ENCODE measurements at regions not wholly inside any gene's neighbourhood (a gene's known extent, or its start where the extent isn't known, plus 50 kb on each side); places are given as distances from the start of the nearest gene placed in this dataset.

GRCh38 chr11:88448131-88448670 is 110.7 kb upstream of the CTSC start:
- Histone ChIP-seq H3K79me2 (ENCODE audit: low read depth) (no peaks in the 10 kb centered on the region), H3K4me2 (no peak overlapping the region), H3K9ac (no peak overlapping the region), H2AFZ (replicated peaks) (no peak overlapping the region), H3F3A (ENCODE audit: low read depth) (no peaks in the 10 kb centered on the region), H3K4me3 (no peak overlapping the region), H4K20me1 (ENCODE audit: low read depth) (no peaks in the 10 kb centered on the region), H3K27ac (no peak overlapping the region), H3K9me3 (ENCODE audit: low read depth) (no peaks in the 10 kb centered on the region), H3K27me3 (no peaks in the 10 kb centered on the region), H3K4me1 (peaks cover 6% of the 10 kb centered on the region), H3K36me3 (peaks cover 1% of the 10 kb centered on the region)
- Mint-ChIP-seq H3K4me1 (no peaks in the 10 kb centered on the region), H3K27me3 (ENCODE audit: insufficient read depth, low read depth) (no peaks in the 10 kb centered on the region), H3K4me3 (no peak overlapping the region), H3K9me3 (peaks cover 2% of the 10 kb centered on the region), H3K27ac (no peak overlapping the region), H3K36me3 (no peaks in the 10 kb centered on the region)
- TF ChIP-seq CTCF (IDR thresholded peaks at IDR 0.05) (no peak), EZH2 (IDR thresholded peaks at IDR 0.05) (no peak), EZH2phosphoT487 (IDR thresholded peaks at IDR 0.05) (no peak)
- no peak for DNase-seq (ENCODE audit: low spot score)

GRCh38 chr11:88447281-88447680 is 109.7 kb upstream of the CTSC start:
- TF ChIP-seq EZH2 (IDR thresholded peaks at IDR 0.05) (no peak), EZH2phosphoT487 (IDR thresholded peaks at IDR 0.05) (no peak), CTCF (IDR thresholded peaks at IDR 0.05) (no peak)
- Histone ChIP-seq H3K36me3 (no peaks in the 10 kb centered on the region), H3K9me3 (ENCODE audit: low read depth) (no peaks in the 10 kb centered on the region), H3K27me3 (no peaks in the 10 kb centered on the region), H3K9ac (no peak overlapping the region), H3K4me1 (peaks cover 6% of the 10 kb centered on the region), H2AFZ (replicated peaks) (no peak overlapping the region), H3K4me3 (no peak overlapping the region), H3K27ac (no peak overlapping the region), H3F3A (ENCODE audit: low read depth) (no peaks in the 10 kb centered on the region), H3K79me2 (ENCODE audit: low read depth) (no peaks in the 10 kb centered on the region), H4K20me1 (ENCODE audit: low read depth) (no peaks in the 10 kb centered on the region), H3K4me2 (no peak overlapping the region)
- H3K9me3 Mint-ChIP-seq: peaks cover 2% of the 10 kb centered on the region
- H3K36me3 Mint-ChIP-seq: no peaks in the 10 kb centered on the region
- no peaks in the 10 kb centered on the region for H3K27me3 Mint-ChIP-seq (ENCODE audit: insufficient read depth, low read depth)
- H3K27ac Mint-ChIP-seq: no peak overlapping the region
- H3K4me3 Mint-ChIP-seq: no peak overlapping the region
- DNase-seq (ENCODE audit: low spot score): no peak
- H3K4me1 Mint-ChIP-seq: no peaks in the 10 kb centered on the region

- Mint-ChIP-seq H3K27me3 (ENCODE audit: insufficient read depth, low read depth) (peaks cover 3% of the 10 kb centered on the region), H3K4me1 (no peaks in the 10 kb centered on the region), H3K36me3 (no peaks in the 10 kb centered on the region), H3K9me3 (peaks cover 2% of the 10 kb centered on the region), H3K4me3 (no peak overlapping the region), H3K27ac (no peak overlapping the region)
- no peak for TF ChIP-seq EZH2phosphoT487 (IDR thresholded peaks at IDR 0.05)
- no peak for TF ChIP-seq CTCF (IDR thresholded peaks at IDR 0.05)
- TF ChIP-seq EZH2 (IDR thresholded peaks at IDR 0.05): no peak
- H4K20me1 ChIP-seq (ENCODE audit: low read depth): no peaks in the 10 kb centered on the region
- no peak overlapping the region for H2AFZ ChIP-seq (replicated peaks)
- H3K79me2 ChIP-seq (ENCODE audit: low read depth): no peaks in the 10 kb centered on the region
- no peak overlapping the region for H3K4me2 ChIP-seq
- H3K4me1 ChIP-seq: peaks cover 4% of the 10 kb centered on the region
- no peaks in the 10 kb centered on the region for H3K9me3 ChIP-seq (ENCODE audit: low read depth)
- H3K4me3 ChIP-seq: no peak overlapping the region
- H3F3A ChIP-seq (ENCODE audit: low read depth): no peaks in the 10 kb centered on the region
- no peak for DNase-seq (ENCODE audit: low spot score)
- no peaks in the 10 kb centered on the region for H3K36me3 ChIP-seq
- no peak overlapping the region for H3K9ac ChIP-seq
- H3K27me3 ChIP-seq: no peaks in the 10 kb centered on the region
- no peak overlapping the region for H3K27ac ChIP-seq
Measured at GRCh38 chr11:88439356-88439755, 101.8 kb upstream of the CTSC start.
